Neural cell (in vitro differentiated cells): ENCODE measurements at regions not wholly inside any gene's neighbourhood (a gene's known extent, or its start where the extent isn't known, plus 50 kb on each side); places are given as distances from the start of the nearest gene placed in this dataset.

Experiments
- H2AFZ ChIP-seq: fragments of 200-600, 300-800 bp; sonication (generic), shearing (Covaris generic); 2 replicates; pipeline ENCODE4 v1.6.0; 2014; ENCODE audit warnings: low read depth, mild to moderate bottlenecking, antibody characterized with exemption, low read length, moderate library complexity
- H3F3A ChIP-seq: fragments of 200-600 bp; shearing (Covaris generic); 2 replicates; pipeline ENCODE4 v1.6.1; 2016; ENCODE audit warnings: mild to moderate bottlenecking, moderate library complexity, mixed read lengths, antibody characterized with exemption, low read length; ENCODE audit not compliant: insufficient read depth, poor library complexity, severe bottlenecking
- H3K27ac ChIP-seq: fragments of 200-600, 300-800 bp; sonication (generic), shearing (Covaris generic); 2 replicates; pipeline ENCODE4 v1.5.1; 2014; ENCODE audit warnings: mild to moderate bottlenecking, low read length, moderate library complexity
- H3K27me3 ChIP-seq: fragments of 300-800, 200-600 bp; sonication (generic), shearing (Covaris generic); 2 replicates; pipeline ENCODE4 v1.6.0; 2014; ENCODE audit warnings: mild to moderate bottlenecking, low read depth, low read length, moderate library complexity; ENCODE audit not compliant: insufficient read depth
- H3K36me3 ChIP-seq: fragments of 300-800, 200-600 bp; sonication (generic), shearing (Covaris generic); 2 replicates; pipeline ENCODE4 v1.5.1; 2014; ENCODE audit warnings: mild to moderate bottlenecking, antibody characterized with exemption, low read length, moderate library complexity; ENCODE audit not compliant: insufficient read depth
- H3K4me2 ChIP-seq: fragments of 300-800, 200-600 bp; sonication (generic), shearing (Covaris generic); 2 replicates; pipeline ENCODE4 v1.6.0; 2014; ENCODE audit warnings: mild to moderate bottlenecking, low read length
- H3K4me3 ChIP-seq: fragments of 300-800, 200-600 bp; sonication (generic), shearing (Covaris generic); 2 replicates; pipeline ENCODE4 v1.5.1; 2014; ENCODE audit warnings: mild to moderate bottlenecking, low read length, moderate library complexity
- H3K79me2 ChIP-seq: fragments of 200-600 bp; shearing (Covaris generic); replicated peaks from 2 replicates; pipeline ENCODE4 v1.6.0; 2014; ENCODE audit warnings: mild to moderate bottlenecking, low read length, moderate library complexity; ENCODE audit not compliant: insufficient read depth
- H3K9ac ChIP-seq: fragments of 300-800, 200-600 bp; sonication (generic), shearing (Covaris generic); 2 replicates; pipeline ENCODE4 v1.6.1; 2016; ENCODE audit warnings: mild to moderate bottlenecking, low read length, mixed read lengths
- H3K9me2 ChIP-seq: fragments of 200-600 bp; shearing (Covaris generic); 2 replicates; pipeline ENCODE4 v1.6.1; 2016; ENCODE audit warnings: mild to moderate bottlenecking, low read length, mixed read lengths; ENCODE audit not compliant: insufficient read depth
- H3K9me3 ChIP-seq: fragments of 200-600, 300-800 bp; sonication (generic), shearing (Covaris generic); 2 replicates; pipeline ENCODE4 v1.6.1; 2016; ENCODE audit warnings: mild to moderate bottlenecking, mixed run types, low read length, moderate library complexity, mixed read lengths
- H4K20me1 ChIP-seq: fragments of 200-600 bp; shearing (Covaris generic); 2 replicates; pipeline ENCODE4 v1.6.1; 2016; ENCODE audit warnings: mild to moderate bottlenecking, mixed run types; ENCODE audit not compliant: insufficient read depth
- EP300 ChIP-seq: fragments of 450-650 bp; conservative IDR thresholded peaks from 2 replicates; pipeline ENCODE4 v1.6.1; 2014; ENCODE audit warnings: antibody characterized with exemption, mild to moderate bottlenecking, moderate library complexity; ENCODE audit not compliant: poor library complexity, severe bottlenecking
- EZH2 ChIP-seq: fragments of 200-600, 300-800 bp; shearing (Covaris generic), sonication (generic); IDR thresholded peaks from 2 replicates; pipeline ENCODE4 v1.6.1; 2014; ENCODE audit warnings: antibody characterized with exemption, low read length, borderline replicate concordance, mild to moderate bottlenecking; ENCODE audit not compliant: insufficient read depth, poor library complexity, severe bottlenecking
- MXI1 ChIP-seq: fragments of 450-650 bp; conservative IDR thresholded peaks from 2 replicates; pipeline ENCODE4 v1.6.1; 2014; ENCODE audit warnings: antibody characterized with exemption, mild to moderate bottlenecking; ENCODE audit not compliant: poor library complexity, severe bottlenecking
- POLR2AphosphoS5 ChIP-seq: IDR thresholded peaks from 2 replicates; pipeline ENCODE4 v1.6.1; 2012
- RAD21 ChIP-seq: fragments of 450-650 bp; conservative IDR thresholded peaks from 2 replicates; pipeline ENCODE4 v1.6.1; 2014; ENCODE audit warnings: antibody characterized with exemption, mild to moderate bottlenecking, moderate library complexity
- SMC3 ChIP-seq: fragments of 450-650 bp; conservative IDR thresholded peaks from 2 replicates; pipeline ENCODE4 v1.6.1; 2014; ENCODE audit warnings: antibody characterized with exemption, mild to moderate bottlenecking, moderate library complexity; ENCODE audit not compliant: poor library complexity
- TAF1 ChIP-seq: IDR thresholded peaks from 2 replicates; pipeline ENCODE4 v1.6.1; 2012; ENCODE audit warnings: low read depth
- TF ChIP-seq, protein P1 (sequence below): fragments of 450-650 bp; IDR thresholded peaks from 2 replicates; pipeline ENCODE4 v1.5.1; 2014; ENCODE audit warnings: antibody characterized with exemption, mild to moderate bottlenecking, moderate library complexity; ENCODE audit not compliant: poor library complexity, severe bottlenecking
- TF ChIP-seq, protein P2 (sequence below): IDR thresholded peaks from 2 replicates; pipeline ENCODE4 v1.6.1; 2012; ENCODE audit warnings: borderline replicate concordance

DNA sequence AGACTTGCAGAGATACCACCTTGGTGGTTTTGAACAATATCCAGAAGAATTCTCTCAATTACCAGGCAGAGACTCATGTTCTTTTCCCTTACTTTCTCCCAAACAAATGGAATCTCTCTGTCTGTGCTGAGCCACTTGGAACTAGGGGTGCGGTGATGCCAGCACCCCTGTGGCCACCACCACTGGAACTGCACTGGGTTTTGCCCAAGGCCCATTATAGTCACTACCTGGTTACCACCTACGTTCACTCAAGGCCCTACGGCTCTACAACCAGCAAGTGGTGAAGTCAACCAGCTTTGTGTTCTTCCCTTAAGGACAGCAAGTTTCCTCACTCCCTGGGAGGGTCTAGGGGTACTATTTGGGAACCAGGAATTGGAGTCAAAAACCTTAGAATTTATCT, 1183.7 kb downstream of the FSTL5 start:
- TF ChIP-seq, protein P1, sequence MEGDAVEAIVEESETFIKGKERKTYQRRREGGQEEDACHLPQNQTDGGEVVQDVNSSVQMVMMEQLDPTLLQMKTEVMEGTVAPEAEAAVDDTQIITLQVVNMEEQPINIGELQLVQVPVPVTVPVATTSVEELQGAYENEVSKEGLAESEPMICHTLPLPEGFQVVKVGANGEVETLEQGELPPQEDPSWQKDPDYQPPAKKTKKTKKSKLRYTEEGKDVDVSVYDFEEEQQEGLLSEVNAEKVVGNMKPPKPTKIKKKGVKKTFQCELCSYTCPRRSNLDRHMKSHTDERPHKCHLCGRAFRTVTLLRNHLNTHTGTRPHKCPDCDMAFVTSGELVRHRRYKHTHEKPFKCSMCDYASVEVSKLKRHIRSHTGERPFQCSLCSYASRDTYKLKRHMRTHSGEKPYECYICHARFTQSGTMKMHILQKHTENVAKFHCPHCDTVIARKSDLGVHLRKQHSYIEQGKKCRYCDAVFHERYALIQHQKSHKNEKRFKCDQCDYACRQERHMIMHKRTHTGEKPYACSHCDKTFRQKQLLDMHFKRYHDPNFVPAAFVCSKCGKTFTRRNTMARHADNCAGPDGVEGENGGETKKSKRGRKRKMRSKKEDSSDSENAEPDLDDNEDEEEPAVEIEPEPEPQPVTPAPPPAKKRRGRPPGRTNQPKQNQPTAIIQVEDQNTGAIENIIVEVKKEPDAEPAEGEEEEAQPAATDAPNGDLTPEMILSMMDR: no peak
- TF ChIP-seq TAF1 (no peak), EZH2 (no peak)
- Histone ChIP-seq H3K27me3 (no peaks in the 10 kb centered on the region), H3K36me3 (no peaks in the 10 kb centered on the region), H3K79me2 (no peaks in the 10 kb centered on the region), H2AFZ (no peak overlapping the region), H3F3A (no peaks in the 10 kb centered on the region), H4K20me1 (no peaks in the 10 kb centered on the region), H3K4me2 (no peak overlapping the region), H3K9ac (no peak overlapping the region), H3K27ac (no peak overlapping the region), H3K9me3 (no peaks in the 10 kb centered on the region), H3K4me3 (no peak overlapping the region), H3K9me2 (no peaks in the 10 kb centered on the region)

DNA sequence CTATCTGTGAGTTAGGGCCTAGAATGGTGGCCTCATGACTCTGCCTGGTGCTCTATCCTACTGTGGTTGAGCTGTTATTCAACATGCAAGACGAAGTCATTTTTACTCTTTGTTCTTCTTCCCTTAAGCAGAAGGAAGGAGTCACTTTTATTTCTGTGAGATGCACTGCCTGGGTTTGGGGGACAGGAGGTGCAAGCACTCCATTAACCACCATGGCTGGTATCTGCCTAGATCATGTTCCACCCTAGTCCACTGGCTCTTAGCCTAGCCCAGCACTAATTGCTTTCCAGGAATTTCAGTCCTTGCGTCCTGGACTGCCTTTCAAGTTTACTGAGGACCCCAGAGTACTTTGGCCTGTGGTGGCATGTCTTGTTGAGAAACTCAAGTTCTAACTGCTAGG, 1182.7 kb downstream of the FSTL5 start:
- H3K27ac ChIP-seq: no peak overlapping the region
- no peak overlapping the region for H3K4me2 ChIP-seq
- H3K4me3 ChIP-seq: no peak overlapping the region
- H3K9ac ChIP-seq: no peak overlapping the region
- no peak for TF ChIP-seq RAD21
- no peak for TF ChIP-seq POLR2AphosphoS5
- no peak for TF ChIP-seq SMC3
- TF ChIP-seq, protein P2, sequence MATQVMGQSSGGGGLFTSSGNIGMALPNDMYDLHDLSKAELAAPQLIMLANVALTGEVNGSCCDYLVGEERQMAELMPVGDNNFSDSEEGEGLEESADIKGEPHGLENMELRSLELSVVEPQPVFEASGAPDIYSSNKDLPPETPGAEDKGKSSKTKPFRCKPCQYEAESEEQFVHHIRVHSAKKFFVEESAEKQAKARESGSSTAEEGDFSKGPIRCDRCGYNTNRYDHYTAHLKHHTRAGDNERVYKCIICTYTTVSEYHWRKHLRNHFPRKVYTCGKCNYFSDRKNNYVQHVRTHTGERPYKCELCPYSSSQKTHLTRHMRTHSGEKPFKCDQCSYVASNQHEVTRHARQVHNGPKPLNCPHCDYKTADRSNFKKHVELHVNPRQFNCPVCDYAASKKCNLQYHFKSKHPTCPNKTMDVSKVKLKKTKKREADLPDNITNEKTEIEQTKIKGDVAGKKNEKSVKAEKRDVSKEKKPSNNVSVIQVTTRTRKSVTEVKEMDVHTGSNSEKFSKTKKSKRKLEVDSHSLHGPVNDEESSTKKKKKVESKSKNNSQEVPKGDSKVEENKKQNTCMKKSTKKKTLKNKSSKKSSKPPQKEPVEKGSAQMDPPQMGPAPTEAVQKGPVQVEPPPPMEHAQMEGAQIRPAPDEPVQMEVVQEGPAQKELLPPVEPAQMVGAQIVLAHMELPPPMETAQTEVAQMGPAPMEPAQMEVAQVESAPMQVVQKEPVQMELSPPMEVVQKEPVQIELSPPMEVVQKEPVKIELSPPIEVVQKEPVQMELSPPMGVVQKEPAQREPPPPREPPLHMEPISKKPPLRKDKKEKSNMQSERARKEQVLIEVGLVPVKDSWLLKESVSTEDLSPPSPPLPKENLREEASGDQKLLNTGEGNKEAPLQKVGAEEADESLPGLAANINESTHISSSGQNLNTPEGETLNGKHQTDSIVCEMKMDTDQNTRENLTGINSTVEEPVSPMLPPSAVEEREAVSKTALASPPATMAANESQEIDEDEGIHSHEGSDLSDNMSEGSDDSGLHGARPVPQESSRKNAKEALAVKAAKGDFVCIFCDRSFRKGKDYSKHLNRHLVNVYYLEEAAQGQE: no peak
- TF ChIP-seq EP300: no peak
- TF ChIP-seq, protein P1: no peak
- TF ChIP-seq TAF1: no peak
- no peak for TF ChIP-seq EZH2
- TF ChIP-seq MXI1: no peak
- H3K79me2 ChIP-seq: no peaks in the 10 kb centered on the region
- H3K36me3 ChIP-seq: no peaks in the 10 kb centered on the region
- H4K20me1 ChIP-seq: no peaks in the 10 kb centered on the region
- no peaks in the 10 kb centered on the region for H3F3A ChIP-seq
- no peak overlapping the region for H2AFZ ChIP-seq
- H3K9me3 ChIP-seq: no peaks in the 10 kb centered on the region
- H3K9me2 ChIP-seq: no peaks in the 10 kb centered on the region
- H3K27me3 ChIP-seq: no peaks in the 10 kb centered on the region
